ENCODE measurements at regions not wholly inside any gene's neighbourhood (a gene's known extent, or its start where the extent isn't known, plus 50 kb on each side); places are given as distances from the start of the nearest gene placed in this dataset.

DNA sequence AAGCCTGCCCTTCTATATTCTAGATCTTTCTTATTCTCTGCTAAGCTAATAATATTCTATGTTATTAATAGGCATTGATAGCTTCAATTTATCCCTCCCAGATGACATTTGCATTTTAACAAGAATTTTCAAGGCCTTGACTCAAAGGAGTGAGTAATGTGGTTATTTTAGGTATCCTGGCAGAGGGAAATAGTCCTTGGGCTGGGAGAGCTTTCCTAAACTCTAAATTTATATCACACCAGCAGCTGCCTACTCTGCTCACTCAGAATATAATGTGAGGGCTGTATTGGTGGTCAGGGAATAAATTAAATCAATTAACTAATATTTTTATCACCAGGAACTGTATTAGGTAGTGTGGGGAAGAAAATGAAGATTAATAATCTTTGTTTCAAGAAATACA, 74.8 kb upstream of the ADAM23 start:
- no peak for TF ChIP-seq CTCF (IDR thresholded peaks at IDR 0.05)
- TF ChIP-seq POLR2A (IDR thresholded peaks at IDR 0.05): no peak
- Histone ChIP-seq H3K9me3 (replicated peaks in 1 of 3) (peaks cover 0 to 8% (median 0%) of the 10 kb centered on the region in 3 donors), H3K36me3 (replicated peaks in 1 of 2) (no peaks in the 10 kb centered on the region), H3K4me3 (no peak overlapping the region), H3K27ac (peak overlapping the region in 3 of 5 donors; percentile 15 to 51 (median 45)), H3K4me1 (replicated peaks in 1 of 2) (peaks cover 13 to 26% of the 10 kb centered on the region in 2 donors), H3K27me3 (no peaks in the 10 kb centered on the region)
- intact Hi-C loops (cut with DNase I): no loop called here
- DNase-seq: no peak

DNA sequence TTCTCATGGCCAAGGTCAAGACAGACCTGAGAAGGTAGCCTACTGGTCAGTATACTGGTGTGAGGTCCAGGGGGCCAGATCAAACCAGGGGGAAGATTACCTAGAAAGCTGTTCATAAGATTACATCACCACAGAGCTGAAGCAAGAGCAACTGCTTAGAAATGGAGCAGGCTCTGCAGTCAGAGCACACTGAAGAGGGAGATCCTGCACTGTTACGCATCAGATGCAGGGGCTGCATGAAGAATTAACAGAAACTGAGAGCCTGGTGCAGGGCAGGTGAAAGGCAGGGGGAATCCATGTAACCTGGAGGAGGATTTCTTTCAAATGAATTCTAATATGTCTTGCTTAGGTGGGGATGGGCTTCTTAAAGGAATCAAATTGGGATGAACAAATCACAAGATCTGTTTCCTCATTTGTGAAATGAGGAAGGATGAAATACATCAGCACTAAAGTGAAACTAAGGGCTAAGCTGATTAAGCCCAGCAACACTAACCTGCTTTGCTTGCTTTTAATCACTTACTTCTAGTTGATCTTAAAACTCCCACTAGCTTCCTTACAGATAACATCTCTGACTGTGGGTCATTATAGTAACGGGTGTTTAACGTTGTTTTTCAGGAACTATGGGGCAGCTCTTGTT, 74.3 kb upstream of the ADAM23 start:
- no peaks in the 10 kb centered on the region for H3K27me3 ChIP-seq
- H3K27ac ChIP-seq: peak overlapping the region in 3 of 5 donors; percentile 15 to 51 (median 45)
- TF ChIP-seq CTCF (IDR thresholded peaks at IDR 0.05) (no peak), POLR2A (IDR thresholded peaks at IDR 0.05) (no peak)
- peak in 4 of 7 donors; percentile 12 to 20 (median 18) for DNase-seq
- H3K4me3 ChIP-seq: no peak overlapping the region
- peaks cover 13 to 26% of the 10 kb centered on the region in 2 donors for H3K4me1 ChIP-seq (replicated peaks in 1 of 2)
- 17 to 39% (median 33%) methylated on average over 3 of the region's 3 CpGs for WGBS, 4 donors
- H3K9me3 ChIP-seq (replicated peaks in 1 of 3): peaks cover 0 to 8% (median 0%) of the 10 kb centered on the region in 3 donors
- intact Hi-C loops (cut with DNase I): no loop called here
- no peaks in the 10 kb centered on the region for H3K36me3 ChIP-seq (replicated peaks in 1 of 2)

GRCh38 chr2:206375956-206376355, 67.4 kb upstream of the ADAM23 start:
- intact Hi-C loops (cut with DNase I): no loop called here
- H3K27ac ChIP-seq: no peak overlapping the region
- H3K9me3 ChIP-seq (replicated peaks in 1 of 3): peaks cover 0 to 8% (median 0%) of the 10 kb centered on the region in 3 donors
- H3K4me3 ChIP-seq: no peak overlapping the region
- TF ChIP-seq CTCF (IDR thresholded peaks at IDR 0.05): no peak
- TF ChIP-seq POLR2A (IDR thresholded peaks at IDR 0.05): no peak
- DNase-seq: no peak
- H3K4me1 ChIP-seq (replicated peaks in 1 of 2): no peaks in the 10 kb centered on the region
- no peaks in the 10 kb centered on the region for H3K27me3 ChIP-seq
- no peaks in the 10 kb centered on the region for H3K36me3 ChIP-seq (replicated peaks in 1 of 2)

DNA sequence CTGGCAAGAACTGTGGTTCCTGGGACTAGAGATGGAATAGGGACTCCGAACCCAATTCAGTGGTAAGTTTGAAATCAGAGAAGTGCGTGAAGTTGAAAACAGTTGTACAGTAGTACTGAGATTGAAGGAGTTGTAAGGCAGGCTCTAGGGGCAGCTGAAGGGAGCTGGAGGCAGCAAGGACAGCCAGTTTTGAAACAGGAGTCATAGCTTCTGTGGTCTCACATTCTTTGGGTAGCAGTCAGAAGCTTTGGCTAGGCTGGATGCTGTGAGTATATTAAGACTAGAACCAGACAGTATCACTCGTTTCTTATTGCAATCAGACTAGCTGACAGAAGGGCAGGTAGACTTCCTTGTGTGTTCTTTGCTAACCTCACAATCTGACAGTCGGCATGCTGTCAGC, 64.5 kb upstream of the ADAM23 start:
- Histone ChIP-seq H3K27ac (no peak overlapping the region), H3K4me3 (no peak overlapping the region), H3K4me1 (replicated peaks in 1 of 2) (no peaks in the 10 kb centered on the region), H3K36me3 (replicated peaks in 1 of 2) (no peaks in the 10 kb centered on the region), H3K9me3 (replicated peaks in 1 of 3) (no peaks in the 10 kb centered on the region), H3K27me3 (no peaks in the 10 kb centered on the region)
- DNase-seq: no peak
- no peak for TF ChIP-seq CTCF (IDR thresholded peaks at IDR 0.05)
- no peak for TF ChIP-seq POLR2A (IDR thresholded peaks at IDR 0.05)
- WGBS, 4 donors: 78 to 99% (median 80%) methylated on average over 3 to 4 of the region's 4 CpGs
- intact Hi-C loops (cut with DNase I): no loop called here

Data from adrenal gland (tissue), 9 donors.